CD4-positive, alpha-beta T cell (primary cell): ENCODE measurements at regions not wholly inside any gene's neighbourhood (a gene's known extent, or its start where the extent isn't known, plus 50 kb on each side); places are given as distances from the start of the nearest gene placed in this dataset.

Source experiments
- ATAC-seq: fragments of 200-7000 bp; cut with Tn5 transposase; one replicate; pipeline ENCODE4 v1.10.0; 2022; ENCODE audit warnings: mild to moderate bottlenecking; ENCODE audit not compliant: poor library complexity
- CTCF ChIA-PET: fragments of 350-600 bp; sonication (Branson Sonifier 250); formaldehyde crosslinking; loops from one replicate; lab custom pipeline; 2021; ENCODE audit warnings: antibody characterized with exemption, inconsistent platforms; lab: Charles Lee
- POLR2A ChIA-PET: fragments of 350-600 bp; sonication (Branson Sonifier 250); formaldehyde crosslinking; loops from one replicate; lab custom pipeline; 2021; ENCODE audit warnings: antibody characterized with exemption, inconsistent platforms; lab: Charles Lee
- DNase-seq, 14 experiments: peaks; one replicate each; pipeline ENCODE4 v3.0.0-alpha.2; 2013 to 2020; ENCODE audit warnings: mixed read lengths in 2 of 14
- H3K27ac ChIP-seq, 2 donors: one replicate each; pipeline versions ENCODE4 v1.5.1 to v1.7.0; 2013; ENCODE audit warnings: low read length in 2 of 2, low read depth in 1 of 2, mild to moderate bottlenecking in 1 of 2
- H3K27me3 ChIP-seq, 2 experiments: 1 replicate in 1 of 2; 2 replicates in 1 of 2; pipeline versions ENCODE4 v1.6.1 to v1.7.0; 2013; ENCODE audit warnings: low read length in 2 of 2, control low read depth in 1 of 2, mild to moderate bottlenecking in 1 of 2, moderate library complexity in 1 of 2; ENCODE audit not compliant: insufficient read depth in 2 of 2, control insufficient read depth in 1 of 2
- H3K36me3 ChIP-seq: one replicate; pipeline ENCODE4 v1.6.1; 2013; ENCODE audit warnings: low read length, control low read depth; ENCODE audit not compliant: insufficient read depth
- H3K4me1 ChIP-seq: one replicate; pipeline ENCODE4 v1.6.1; 2013; ENCODE audit warnings: low read length, control low read depth; ENCODE audit not compliant: insufficient read depth
- H3K4me3 ChIP-seq: one replicate; pipeline ENCODE4 v1.5.1; 2013; ENCODE audit warnings: mild to moderate bottlenecking, low read length, moderate library complexity
- H3K9me3 ChIP-seq, 2 experiments: 1 replicate in 1 of 2; 2 replicates in 1 of 2; pipeline versions ENCODE4 v1.6.1 to v1.7.0; 2013; ENCODE audit warnings: low read length in 2 of 2, mild to moderate bottlenecking in 2 of 2, control low read depth in 1 of 2, moderate library complexity in 1 of 2; ENCODE audit not compliant: control insufficient read depth in 1 of 2, insufficient read depth in 1 of 2
- H3K27ac Mint-ChIP-seq: one replicate; pipeline ENCODE4 v1.8.0; 2020; ENCODE audit warnings: mixed read lengths
- H3K27me3 Mint-ChIP-seq: one replicate; pipeline ENCODE4 v1.8.0; 2021; ENCODE audit warnings: mixed read lengths
- H3K36me3 Mint-ChIP-seq: one replicate; pipeline ENCODE4 v1.8.0; 2021; ENCODE audit warnings: low read depth, mixed read lengths
- H3K4me1 Mint-ChIP-seq: one replicate; pipeline ENCODE4 v1.8.0; 2021; ENCODE audit warnings: low read depth, mixed read lengths
- H3K4me3 Mint-ChIP-seq: one replicate; pipeline ENCODE4 v1.8.0; 2020; ENCODE audit warnings: mild to moderate bottlenecking, mixed read lengths
- H3K9me3 Mint-ChIP-seq: one replicate; pipeline ENCODE4 v1.8.0; 2020; ENCODE audit warnings: mixed read lengths
- intact Hi-C, 2 experiments: fragments of 100-400 bp; cut with DNase I in 1 of 2; cut with micrococcal nuclease in 1 of 2; formaldehyde crosslinking; loops; one replicate each; pipeline versions ENCODE4 v1.15.1 to v1.9.0; 2023 to 2025; cut with DNase I, micrococcal nuclease
- TF ChIP-seq, protein P1 (sequence below): fragments of 200-600 bp; IDR thresholded peaks from one replicate; pipeline ENCODE4 v1.8.0; 2022; ENCODE audit warnings: antibody characterized with exemption, mild to moderate bottlenecking

DNA sequence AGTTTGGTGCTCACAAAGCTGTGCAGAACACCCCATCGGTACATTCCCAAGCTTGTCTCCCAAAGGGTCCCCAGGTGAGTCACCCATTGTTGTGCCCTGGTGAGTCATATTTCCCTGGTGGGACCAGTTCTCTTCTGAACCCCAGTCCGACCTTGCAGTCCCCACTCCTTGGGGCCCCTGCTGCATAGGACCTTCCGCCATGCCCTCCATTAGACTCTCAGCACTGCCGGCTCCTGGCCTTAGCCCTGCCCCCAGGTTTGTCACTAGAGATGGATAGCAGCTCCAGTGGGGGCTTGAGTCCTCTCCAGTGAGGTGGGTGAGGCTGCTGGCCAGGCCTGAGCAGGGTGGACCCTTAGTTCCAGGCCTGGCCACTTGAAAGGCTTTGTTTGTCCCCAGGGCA lies 80.5 kb upstream of the MKI67 start:
- no peaks in the 10 kb centered on the region for H3K27me3 Mint-ChIP-seq
- intact Hi-C loops = no loop called here
- H3K4me3 Mint-ChIP-seq = no peak overlapping the region
- Histone ChIP-seq H3K27ac (no peak overlapping the region), H3K4me3 (no peak overlapping the region), H3K36me3 (no peaks in the 10 kb centered on the region), H3K27me3 (no peaks in the 10 kb centered on the region), H3K4me1 (peaks cover 14% of the 10 kb centered on the region), H3K9me3 (peaks cover 0 to 7% of the 10 kb centered on the region in 2 experiments)
- TF ChIP-seq, protein P1, sequence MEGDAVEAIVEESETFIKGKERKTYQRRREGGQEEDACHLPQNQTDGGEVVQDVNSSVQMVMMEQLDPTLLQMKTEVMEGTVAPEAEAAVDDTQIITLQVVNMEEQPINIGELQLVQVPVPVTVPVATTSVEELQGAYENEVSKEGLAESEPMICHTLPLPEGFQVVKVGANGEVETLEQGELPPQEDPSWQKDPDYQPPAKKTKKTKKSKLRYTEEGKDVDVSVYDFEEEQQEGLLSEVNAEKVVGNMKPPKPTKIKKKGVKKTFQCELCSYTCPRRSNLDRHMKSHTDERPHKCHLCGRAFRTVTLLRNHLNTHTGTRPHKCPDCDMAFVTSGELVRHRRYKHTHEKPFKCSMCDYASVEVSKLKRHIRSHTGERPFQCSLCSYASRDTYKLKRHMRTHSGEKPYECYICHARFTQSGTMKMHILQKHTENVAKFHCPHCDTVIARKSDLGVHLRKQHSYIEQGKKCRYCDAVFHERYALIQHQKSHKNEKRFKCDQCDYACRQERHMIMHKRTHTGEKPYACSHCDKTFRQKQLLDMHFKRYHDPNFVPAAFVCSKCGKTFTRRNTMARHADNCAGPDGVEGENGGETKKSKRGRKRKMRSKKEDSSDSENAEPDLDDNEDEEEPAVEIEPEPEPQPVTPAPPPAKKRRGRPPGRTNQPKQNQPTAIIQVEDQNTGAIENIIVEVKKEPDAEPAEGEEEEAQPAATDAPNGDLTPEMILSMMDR = no peak
- H3K36me3 Mint-ChIP-seq = no peaks in the 10 kb centered on the region
- ATAC-seq = no peak
- peaks cover 19% of the 10 kb centered on the region for H3K4me1 Mint-ChIP-seq
- CTCF ChIA-PET = no interaction called here
- POLR2A ChIA-PET = no interaction called here
- DNase-seq = no peak
- no peaks in the 10 kb centered on the region for H3K9me3 Mint-ChIP-seq
- no peak overlapping the region for H3K27ac Mint-ChIP-seq

DNA sequence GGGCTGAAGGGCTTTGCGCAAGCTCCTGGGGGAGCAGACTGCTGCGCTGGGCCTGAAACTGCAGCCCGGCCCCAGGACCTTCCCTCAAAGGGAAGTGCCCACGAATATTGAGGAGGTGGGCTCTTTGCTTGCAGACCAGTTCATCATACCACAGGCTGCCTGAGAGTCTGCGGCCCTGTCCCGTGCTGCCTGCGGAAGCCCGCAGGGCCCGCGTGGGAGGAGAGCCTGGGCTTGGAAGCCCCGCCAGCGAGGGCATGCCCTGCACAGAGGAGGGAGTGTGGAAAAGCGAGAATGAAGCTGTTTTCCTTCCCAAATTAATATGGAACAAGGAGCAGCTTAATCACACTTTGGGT lies 83.6 kb upstream of the MKI67 start:
- Mint-ChIP-seq H3K4me3 (peak overlapping the region; percentile 89), H3K9me3 (no peaks in the 10 kb centered on the region), H3K27ac (peak overlapping the region; percentile 31), H3K4me1 (peaks cover 26% of the 10 kb centered on the region), H3K27me3 (no peaks in the 10 kb centered on the region), H3K36me3 (no peaks in the 10 kb centered on the region)
- H3K9me3 ChIP-seq = peaks cover 0 to 4% of the 10 kb centered on the region in 2 experiments
- DNase-seq (no peak), ATAC-seq (no peak)
- ChIA-PET POLR2A (interaction anchor here (0.7 kb wide), 1 partner anchor 29 kb away, joined by 5 read pairs; no protein-coding TSS in a partner anchor), CTCF (interaction anchor here (0.7 kb wide), 1 partner anchor 85 kb away, joined by 3 read pairs; no protein-coding TSS in a partner anchor)
- intact Hi-C loops = loop anchor here (2.0 to 10.0 kb wide), 6 partner anchors 59 to 1917 kb away; partner anchors contain the start of gene MGMT (in 1 of the 2)
- peak overlapping the region; percentile 58 for H3K4me3 ChIP-seq
- H3K27me3 ChIP-seq = no peaks in the 10 kb centered on the region
- TF ChIP-seq, protein P1 = no peak
- H3K27ac ChIP-seq = no peak overlapping the region
- no peaks in the 10 kb centered on the region for H3K36me3 ChIP-seq
- H3K4me1 ChIP-seq = peaks cover 22% of the 10 kb centered on the region

DNA sequence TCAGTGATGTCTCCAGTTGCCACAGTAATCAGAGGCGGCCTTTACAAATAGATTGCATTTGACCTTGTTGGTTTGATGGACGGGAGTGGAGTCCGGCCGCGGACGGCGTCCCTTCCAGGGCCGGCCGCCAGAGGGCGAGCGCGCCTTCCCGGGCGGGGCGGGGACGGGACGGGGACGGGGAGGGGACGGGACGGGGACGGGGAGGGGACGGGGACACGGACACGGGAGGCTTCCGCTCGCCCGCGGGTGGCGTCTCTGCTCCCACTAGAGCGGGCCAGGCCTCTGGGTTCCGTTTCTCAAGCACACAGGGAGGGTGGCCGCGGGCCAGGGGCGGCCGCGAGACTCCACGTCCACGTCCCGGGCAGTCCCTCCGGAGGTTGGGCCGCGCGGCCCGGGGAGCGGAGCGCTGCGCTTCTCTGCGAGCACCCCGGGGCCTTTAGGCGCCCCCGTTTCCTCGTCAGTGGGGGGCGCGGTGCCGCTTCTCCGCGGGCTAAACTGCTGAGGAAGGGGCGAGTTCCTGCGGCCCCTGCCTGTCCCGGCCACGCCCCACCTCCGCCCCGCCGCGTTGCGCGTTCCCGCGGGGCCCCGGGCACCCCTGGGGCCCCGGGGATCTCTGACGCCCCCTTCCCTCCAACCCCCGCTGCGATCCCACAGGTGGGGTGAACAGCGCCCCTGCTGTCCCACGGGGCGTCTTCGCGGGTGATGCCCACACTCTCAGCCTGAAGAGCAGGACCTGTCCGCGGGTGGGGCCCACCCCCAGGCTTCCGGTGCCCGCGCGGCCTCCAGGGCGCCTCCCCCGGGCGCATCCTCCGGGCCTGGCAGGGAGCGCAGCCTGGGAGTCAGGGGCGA lies 84.2 kb upstream of the MKI67 start:
- TF ChIP-seq, protein P1 = peak; percentile 75
- Mint-ChIP-seq H3K4me3 (peak overlapping the region; percentile 89), H3K27ac (peak overlapping the region; percentile 31), H3K27me3 (no peaks in the 10 kb centered on the region), H3K36me3 (no peaks in the 10 kb centered on the region), H3K4me1 (peaks cover 26% of the 10 kb centered on the region), H3K9me3 (no peaks in the 10 kb centered on the region)
- no peaks in the 10 kb centered on the region for H3K36me3 ChIP-seq
- intact Hi-C loops = loop anchor here (1.0 to 10.0 kb wide), 7 partner anchors 60 to 1917 kb away; partner anchors contain the start of genes MGMT (in 1 of the 2) and MKI67 (in 1 of the 2)
- H3K9me3 ChIP-seq = peaks cover 0 to 4% of the 10 kb centered on the region in 2 experiments
- CTCF ChIA-PET = interaction anchor here (0.7 to 2.0 kb wide), 2 partner anchors 85 to 163 kb away, joined by 3 to 7 read pairs; no protein-coding TSS in a partner anchor
- ATAC-seq (peak; percentile 71), DNase-seq (peak; percentile 58 to 87 (median 72))
- H3K4me3 ChIP-seq = peak overlapping the region; percentile 58
- POLR2A ChIA-PET = interaction anchor here (0.7 to 2.3 kb wide), 2 partner anchors 23 to 29 kb away, joined by 3 to 10 read pairs (median 5); no protein-coding TSS in a partner anchor
- H3K27ac ChIP-seq = peak overlapping the region; percentile 52 to 71
- no peaks in the 10 kb centered on the region for H3K27me3 ChIP-seq
- peaks cover 22% of the 10 kb centered on the region for H3K4me1 ChIP-seq
